GM12891 (cell line): ENCODE measurements at regions not wholly inside any gene's neighbourhood (a gene's known extent, or its start where the extent isn't known, plus 50 kb on each side); places are given as distances from the start of the nearest gene placed in this dataset.
"Not testable (repeated sequence)": the region's sequence is repeated elsewhere in the genome, so short reads cannot be mapped to it uniquely, and the experiment has no call there.

Experiments used
- DNase-seq: peaks from one replicate; pipeline ENCODE4 v3.0.0; 2011; ENCODE audit warnings: low spot score; ENCODE audit not compliant: insufficient read length
- FAIRE-seq: peaks from 2 replicates; lab custom pipeline; 2011; peaks lifted over from hg19 to GRCh38; lab: Jason Lieb, UNC
- PAX5 ChIP-seq: IDR thresholded peaks from 2 replicates; pipeline ENCODE4 v1.6.1; 2011; ENCODE audit warnings: low read length, moderate library complexity, mild to moderate bottlenecking; ENCODE audit not compliant: insufficient read depth, severe bottlenecking
- POLR2A ChIP-seq: IDR thresholded peaks from 2 replicates; pipeline ENCODE4 v1.6.1; 2011; ENCODE audit warnings: low read depth, low read length, control low read depth
- POLR2AphosphoS5 ChIP-seq: IDR thresholded peaks from 2 replicates; pipeline ENCODE4 v1.6.1; 2011; ENCODE audit warnings: low read depth, low read length, control low read depth
- POU2F2 ChIP-seq: IDR thresholded peaks from 2 replicates; pipeline ENCODE4 v1.6.1; 2011; ENCODE audit warnings: low read depth, mild to moderate bottlenecking, control low read depth, low read length, moderate library complexity
- SPI1 ChIP-seq: IDR thresholded peaks from 2 replicates; pipeline ENCODE4 v1.6.1; 2011; ENCODE audit warnings: low read depth, low read length, control low read depth
- TAF1 ChIP-seq: IDR thresholded peaks from 2 replicates; pipeline ENCODE4 v1.6.1; 2011; ENCODE audit warnings: low read depth, low read length, control low read depth

- no peak for DNase-seq
- FAIRE-seq = no peak
- TF ChIP-seq TAF1 (no peak), POLR2A (no peak), POLR2AphosphoS5 (no peak), SPI1 (no peak), POU2F2 (no peak), PAX5 (no peak)
These were observed 60.9 kb upstream of the VCAM1 start for GRCh38 chr1:100658716-100659026.

- TF ChIP-seq TAF1 = no peak
- no peak for FAIRE-seq
- no peak for DNase-seq
These were observed 58.4 kb upstream of the VCAM1 start for GRCh38 chr1:100661176-100661575.

- not testable (repeated sequence) for DNase-seq, FAIRE-seq
These were observed 51.0 kb upstream of the VCAM1 start for GRCh38 chr1:100668494-100668893.
